Chondrocyte (in vitro differentiated cells): ENCODE measurements at regions not wholly inside any gene's neighbourhood (a gene's known extent, or its start where the extent isn't known, plus 50 kb on each side); places are given as distances from the start of the nearest gene placed in this dataset.

ENCODE experiments used
- DNase-seq: peaks from one replicate; pipeline ENCODE4 v3.0.0; 2021; ENCODE audit warnings: mixed read lengths, low spot score
- H3K27ac Mint-ChIP-seq: one replicate; pipeline ENCODE4 v1.8.0; 2021; ENCODE audit warnings: mild to moderate bottlenecking, moderate library complexity, mixed read lengths; ENCODE audit not compliant: unreplicated experiment
- H3K27me3 Mint-ChIP-seq: 2 replicates; pipeline ENCODE4 v1.8.0; 2021; ENCODE audit warnings: low read depth, mixed read lengths
- H3K36me3 Mint-ChIP-seq: 2 replicates; pipeline ENCODE4 v1.8.0; 2021; ENCODE audit warnings: low read depth, mixed read lengths
- H3K4me1 Mint-ChIP-seq: 2 replicates; pipeline ENCODE4 v1.8.0; 2021; ENCODE audit warnings: low read depth, mild to moderate bottlenecking, mixed read lengths
- H3K4me3 Mint-ChIP-seq: one replicate; pipeline ENCODE4 v1.8.0; 2021; ENCODE audit warnings: mild to moderate bottlenecking, moderate library complexity, mixed read lengths; ENCODE audit not compliant: unreplicated experiment
- H3K9me3 Mint-ChIP-seq: 2 replicates; pipeline ENCODE4 v1.8.0; 2021; ENCODE audit warnings: low read depth, mixed read lengths
- TF ChIP-seq, protein P1 (sequence below): fragments of 200-600 bp; sonication (generic); IDR thresholded peaks from 2 replicates; pipeline ENCODE4 v1.5.0; 2021; ENCODE audit warnings: antibody characterized with exemption, mild to moderate bottlenecking, moderate library complexity

DNA sequence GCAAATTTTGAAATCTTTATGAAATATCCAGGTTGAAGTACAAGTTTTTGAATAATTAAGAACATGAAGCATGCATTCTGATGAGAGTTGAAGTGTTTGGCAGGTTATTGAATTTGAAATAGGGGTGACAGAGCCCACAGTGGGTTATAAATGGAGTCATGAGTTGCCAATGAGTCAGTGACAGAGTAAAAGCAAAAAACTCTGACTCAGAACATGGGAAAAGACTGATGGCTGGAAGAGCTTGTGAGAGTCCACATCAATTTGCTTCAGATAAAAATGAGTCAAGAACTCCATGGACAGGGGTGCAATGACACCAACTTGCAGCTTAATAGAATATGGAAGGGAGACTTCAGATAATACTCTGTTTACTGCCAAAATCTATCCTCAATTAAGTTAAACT, 105.3 kb downstream of the SLC6A15 start:
- no peaks in the 10 kb centered on the region for H3K36me3 Mint-ChIP-seq
- no peak overlapping the region for H3K27ac Mint-ChIP-seq
- TF ChIP-seq, protein P1, sequence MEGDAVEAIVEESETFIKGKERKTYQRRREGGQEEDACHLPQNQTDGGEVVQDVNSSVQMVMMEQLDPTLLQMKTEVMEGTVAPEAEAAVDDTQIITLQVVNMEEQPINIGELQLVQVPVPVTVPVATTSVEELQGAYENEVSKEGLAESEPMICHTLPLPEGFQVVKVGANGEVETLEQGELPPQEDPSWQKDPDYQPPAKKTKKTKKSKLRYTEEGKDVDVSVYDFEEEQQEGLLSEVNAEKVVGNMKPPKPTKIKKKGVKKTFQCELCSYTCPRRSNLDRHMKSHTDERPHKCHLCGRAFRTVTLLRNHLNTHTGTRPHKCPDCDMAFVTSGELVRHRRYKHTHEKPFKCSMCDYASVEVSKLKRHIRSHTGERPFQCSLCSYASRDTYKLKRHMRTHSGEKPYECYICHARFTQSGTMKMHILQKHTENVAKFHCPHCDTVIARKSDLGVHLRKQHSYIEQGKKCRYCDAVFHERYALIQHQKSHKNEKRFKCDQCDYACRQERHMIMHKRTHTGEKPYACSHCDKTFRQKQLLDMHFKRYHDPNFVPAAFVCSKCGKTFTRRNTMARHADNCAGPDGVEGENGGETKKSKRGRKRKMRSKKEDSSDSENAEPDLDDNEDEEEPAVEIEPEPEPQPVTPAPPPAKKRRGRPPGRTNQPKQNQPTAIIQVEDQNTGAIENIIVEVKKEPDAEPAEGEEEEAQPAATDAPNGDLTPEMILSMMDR: no peak
- no peaks in the 10 kb centered on the region for H3K9me3 Mint-ChIP-seq
- peaks cover 10% of the 10 kb centered on the region for H3K4me1 Mint-ChIP-seq
- H3K4me3 Mint-ChIP-seq: no peak overlapping the region
- no peak for DNase-seq
- H3K27me3 Mint-ChIP-seq: peaks cover 2% of the 10 kb centered on the region

DNA sequence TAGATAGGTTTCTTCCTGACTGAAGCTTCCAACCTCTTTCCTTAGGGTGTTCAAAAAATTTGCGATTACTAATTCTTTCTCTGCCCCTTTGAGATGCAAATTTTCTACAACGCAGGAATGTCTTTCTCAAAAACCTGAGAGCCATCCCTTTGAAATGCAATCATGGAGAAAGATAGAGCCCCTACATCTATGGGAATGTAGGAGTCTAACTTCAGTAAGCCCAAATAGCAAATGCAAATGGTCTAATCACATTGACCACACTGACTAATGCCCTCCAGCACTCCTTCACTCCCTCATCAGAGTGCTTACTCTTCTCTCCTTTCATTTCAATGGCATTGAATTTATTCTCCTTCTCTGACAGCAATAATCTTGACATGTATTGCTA, 107.1 kb downstream of the SLC6A15 start:
- Mint-ChIP-seq H3K27ac (no peak overlapping the region), H3K4me1 (peaks cover 5% of the 10 kb centered on the region), H3K9me3 (no peaks in the 10 kb centered on the region), H3K36me3 (no peaks in the 10 kb centered on the region), H3K4me3 (no peak overlapping the region), H3K27me3 (peaks cover 2% of the 10 kb centered on the region)
- DNase-seq: no peak
- TF ChIP-seq, protein P1: no peak

DNA sequence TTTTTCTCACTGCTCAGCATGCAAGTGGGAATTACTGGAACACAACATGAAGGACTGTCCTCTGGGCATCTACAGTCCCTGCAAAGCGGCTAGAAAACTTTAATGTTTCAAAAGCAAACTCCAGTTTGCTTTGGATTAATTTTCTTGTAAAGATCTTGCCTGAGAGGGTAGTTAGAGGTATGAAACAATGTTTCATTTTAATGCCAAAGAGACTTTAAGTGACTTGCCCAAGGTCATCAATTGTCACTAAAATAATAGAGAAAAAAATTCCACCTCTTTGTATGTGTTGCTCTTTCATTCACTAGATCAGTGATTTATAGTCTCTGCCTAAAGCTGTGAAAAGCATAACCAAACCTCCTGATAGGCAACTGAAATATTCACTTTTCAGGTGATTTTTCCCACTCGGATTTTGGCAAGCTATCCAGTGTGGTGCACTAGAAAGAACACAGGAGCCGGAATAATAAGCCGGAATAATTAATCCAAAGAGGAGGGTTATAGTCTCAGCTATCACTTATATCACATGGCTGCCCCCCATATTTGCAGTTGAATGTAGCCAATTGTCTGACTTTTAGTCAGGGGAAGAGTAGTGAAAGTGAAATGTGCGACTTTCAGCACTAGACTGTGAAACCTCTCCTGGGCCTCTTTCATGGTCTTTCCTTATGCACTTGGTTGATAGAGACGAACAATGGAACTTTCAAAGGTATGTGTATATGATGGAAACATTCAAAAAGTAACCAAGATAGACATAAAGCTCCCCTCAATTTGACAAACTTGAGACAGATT, 107.7 kb downstream of the SLC6A15 start:
- H3K27ac Mint-ChIP-seq: no peak overlapping the region
- TF ChIP-seq, protein P1: no peak
- H3K4me1 Mint-ChIP-seq: peaks cover 3% of the 10 kb centered on the region
- no peaks in the 10 kb centered on the region for H3K9me3 Mint-ChIP-seq
- no peak for DNase-seq
- no peaks in the 10 kb centered on the region for H3K36me3 Mint-ChIP-seq
- H3K27me3 Mint-ChIP-seq: peaks cover 2% of the 10 kb centered on the region
- H3K4me3 Mint-ChIP-seq: no peak overlapping the region

DNA sequence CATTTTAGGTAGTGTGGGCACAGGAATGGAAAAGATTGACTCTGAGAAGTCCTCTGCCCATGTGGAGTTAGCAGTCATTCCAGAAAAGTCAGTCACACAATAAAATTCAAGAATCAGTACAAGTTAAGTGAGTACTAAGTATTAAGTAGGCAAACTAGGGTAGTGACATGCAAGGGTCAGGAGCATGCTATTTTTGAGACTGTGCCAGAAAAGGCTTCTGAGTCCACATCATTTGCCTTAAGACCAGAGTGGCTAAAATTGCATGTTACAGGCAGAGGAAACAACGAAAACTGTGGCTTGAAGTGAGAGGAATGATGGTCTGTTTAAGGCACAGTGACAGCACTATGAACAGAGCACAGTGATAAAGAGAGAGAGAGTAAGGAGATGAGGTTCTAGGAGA, 108.9 kb downstream of the SLC6A15 start:
- H3K36me3 Mint-ChIP-seq: no peaks in the 10 kb centered on the region
- peaks cover 2% of the 10 kb centered on the region for H3K27me3 Mint-ChIP-seq
- peaks cover 3% of the 10 kb centered on the region for H3K4me1 Mint-ChIP-seq
- DNase-seq: no peak
- no peak overlapping the region for H3K4me3 Mint-ChIP-seq
- no peaks in the 10 kb centered on the region for H3K9me3 Mint-ChIP-seq
- TF ChIP-seq, protein P1: no peak
- no peak overlapping the region for H3K27ac Mint-ChIP-seq

DNA sequence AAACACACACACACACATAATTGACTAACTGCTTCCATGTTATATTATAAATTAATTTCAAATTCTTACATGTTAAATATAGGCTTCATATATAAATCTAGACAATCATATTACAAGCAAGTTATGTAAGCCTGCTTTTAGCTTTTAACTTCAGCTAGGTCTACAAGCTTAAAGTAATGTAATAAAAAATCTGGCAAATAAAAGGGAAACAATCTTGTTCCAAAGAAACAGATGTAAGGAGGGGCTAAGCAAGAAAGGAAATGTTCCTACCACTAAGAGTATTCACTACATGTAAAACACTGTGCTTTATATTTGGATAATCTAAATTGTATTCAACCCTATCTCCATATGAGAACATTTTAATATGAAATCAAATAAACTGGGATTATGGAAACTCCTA, 110.4 kb downstream of the SLC6A15 start:
- Mint-ChIP-seq H3K27me3 (peaks cover 2% of the 10 kb centered on the region), H3K9me3 (no peaks in the 10 kb centered on the region)
- TF ChIP-seq, protein P1: no peak

More for the DNA sequence above, 110.4 kb downstream of the SLC6A15 start:
- Mint-ChIP-seq H3K36me3 (no peaks in the 10 kb centered on the region), H3K4me3 (no peak overlapping the region), H3K27ac (no peak overlapping the region), H3K4me1 (peaks cover 3% of the 10 kb centered on the region)
- no peak for DNase-seq
